Peyer's patch (tissue), 4 donors: ENCODE measurements at regions not wholly inside any gene's neighbourhood (a gene's known extent, or its start where the extent isn't known, plus 50 kb on each side); places are given as distances from the start of the nearest gene placed in this dataset.

Experiments
- DNase-seq, 3 donors: peaks; one replicate each; pipeline ENCODE4 v3.0.0-alpha.2; 2017 to 2019
- H3K27ac ChIP-seq, 4 donors: fragments of 200-600 bp; sonication (generic); one replicate each; pipeline ENCODE4 v1.5.1; 2016 to 2019
- H3K27me3 ChIP-seq, 2 donors: fragments of 200-600 bp; sonication (generic); one replicate each; pipeline ENCODE4 v1.5.1; 2019
- H3K36me3 ChIP-seq, 3 donors: fragments of 200-600 bp; sonication (generic); one replicate each; pipeline ENCODE4 v1.5.1; 2016 to 2019
- H3K4me1 ChIP-seq, 4 donors: fragments of 200-600 bp; sonication (generic); one replicate each; pipeline ENCODE4 v1.5.1; 2016 to 2019
- H3K4me3 ChIP-seq, 4 donors: fragments of 200-600 bp; sonication (generic); 1 replicate in 3 of 4; 2 replicates in 1 of 4; pipeline ENCODE4 v1.5.1; 2016 to 2019; ENCODE audit warnings: mild to moderate bottlenecking in 1 of 4
- H3K9me3 ChIP-seq, 4 donors: fragments of 200-600 bp; sonication (generic); one replicate each; pipeline ENCODE4 v1.5.1; 2016 to 2019; ENCODE audit warnings: mild to moderate bottlenecking in 1 of 4
- POLR2A ChIP-seq, 2 donors: fragments of 450-650 bp; IDR thresholded peaks; one replicate each; pipeline ENCODE4 v1.5.1; 2017; ENCODE audit warnings: antibody characterized with exemption in 2 of 2, mild to moderate bottlenecking in 2 of 2, moderate library complexity in 2 of 2
- TF ChIP-seq, protein P1 (sequence below), 6 experiments: fragments of 450-650 bp in 4 of 6; fragments of 200-600 bp in 2 of 6; sonication (generic) in 1 of 6; IDR thresholded peaks; one replicate each; pipeline ENCODE4 v1.5.1; 2017 to 2019; ENCODE audit warnings: antibody characterized with exemption in 6 of 6, mild to moderate bottlenecking in 3 of 6, moderate library complexity in 1 of 6

DNA sequence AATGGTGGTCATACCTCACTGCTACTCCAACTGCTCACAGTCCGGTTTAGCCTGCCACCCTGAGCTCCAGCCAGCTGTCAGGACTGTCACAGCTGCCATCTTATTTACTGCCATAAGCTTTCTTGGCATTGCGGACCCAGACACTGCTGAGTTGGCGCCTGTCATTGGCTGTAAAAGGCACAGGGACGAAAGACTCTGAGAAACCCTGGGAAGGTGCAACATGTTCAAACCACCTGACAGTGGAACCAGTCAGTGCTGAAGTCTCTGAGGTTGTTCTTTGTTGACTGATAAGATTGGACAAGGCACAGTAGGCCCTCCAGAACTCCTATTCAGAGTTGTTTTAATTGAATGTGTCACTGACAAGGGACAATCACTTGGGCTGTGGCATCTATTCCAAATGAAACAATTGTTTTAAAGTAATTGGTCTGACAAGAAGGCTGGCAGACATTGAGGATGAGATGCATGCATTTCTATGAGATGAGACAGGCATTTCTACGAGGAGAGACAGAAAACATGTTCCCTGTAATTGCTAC, 927.8 kb downstream of the STPG2 start:
- no peak for TF ChIP-seq POLR2A (IDR thresholded peaks at IDR 0.05)
- TF ChIP-seq, protein P1, sequence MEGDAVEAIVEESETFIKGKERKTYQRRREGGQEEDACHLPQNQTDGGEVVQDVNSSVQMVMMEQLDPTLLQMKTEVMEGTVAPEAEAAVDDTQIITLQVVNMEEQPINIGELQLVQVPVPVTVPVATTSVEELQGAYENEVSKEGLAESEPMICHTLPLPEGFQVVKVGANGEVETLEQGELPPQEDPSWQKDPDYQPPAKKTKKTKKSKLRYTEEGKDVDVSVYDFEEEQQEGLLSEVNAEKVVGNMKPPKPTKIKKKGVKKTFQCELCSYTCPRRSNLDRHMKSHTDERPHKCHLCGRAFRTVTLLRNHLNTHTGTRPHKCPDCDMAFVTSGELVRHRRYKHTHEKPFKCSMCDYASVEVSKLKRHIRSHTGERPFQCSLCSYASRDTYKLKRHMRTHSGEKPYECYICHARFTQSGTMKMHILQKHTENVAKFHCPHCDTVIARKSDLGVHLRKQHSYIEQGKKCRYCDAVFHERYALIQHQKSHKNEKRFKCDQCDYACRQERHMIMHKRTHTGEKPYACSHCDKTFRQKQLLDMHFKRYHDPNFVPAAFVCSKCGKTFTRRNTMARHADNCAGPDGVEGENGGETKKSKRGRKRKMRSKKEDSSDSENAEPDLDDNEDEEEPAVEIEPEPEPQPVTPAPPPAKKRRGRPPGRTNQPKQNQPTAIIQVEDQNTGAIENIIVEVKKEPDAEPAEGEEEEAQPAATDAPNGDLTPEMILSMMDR (IDR thresholded peaks at IDR 0.05): no peak
- Histone ChIP-seq H3K4me3 (no peak overlapping the region), H3K9me3 (no peaks in the 10 kb centered on the region)

DNA sequence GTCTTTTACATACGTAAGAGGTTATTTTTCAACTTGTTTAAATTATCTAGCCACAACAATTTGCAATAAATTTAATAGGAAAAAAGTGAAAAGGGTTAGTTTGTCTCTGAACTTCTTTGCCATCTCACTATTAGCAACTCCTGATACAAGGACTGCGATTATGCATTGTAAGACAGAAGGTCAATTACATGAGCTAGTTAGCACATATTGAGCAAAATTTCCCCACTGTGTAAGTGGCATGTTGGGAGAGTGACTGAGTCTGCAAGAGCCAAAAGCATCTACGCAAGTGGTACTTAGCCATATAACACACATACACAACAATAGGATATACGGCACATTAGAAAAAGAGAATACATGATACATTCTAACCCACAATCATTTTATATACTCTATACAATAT, 927.2 kb downstream of the STPG2 start:
- TF ChIP-seq, protein P1 (IDR thresholded peaks at IDR 0.05): no peak
- no peak for TF ChIP-seq POLR2A (IDR thresholded peaks at IDR 0.05)

More for the DNA sequence above, 927.8 kb downstream of the STPG2 start:
- Histone ChIP-seq H3K27me3 (no peaks in the 10 kb centered on the region), H3K36me3 (no peaks in the 10 kb centered on the region), H3K27ac (no peak overlapping the region), H3K4me1 (no peaks in the 10 kb centered on the region)
- DNase-seq: no peak

DNA sequence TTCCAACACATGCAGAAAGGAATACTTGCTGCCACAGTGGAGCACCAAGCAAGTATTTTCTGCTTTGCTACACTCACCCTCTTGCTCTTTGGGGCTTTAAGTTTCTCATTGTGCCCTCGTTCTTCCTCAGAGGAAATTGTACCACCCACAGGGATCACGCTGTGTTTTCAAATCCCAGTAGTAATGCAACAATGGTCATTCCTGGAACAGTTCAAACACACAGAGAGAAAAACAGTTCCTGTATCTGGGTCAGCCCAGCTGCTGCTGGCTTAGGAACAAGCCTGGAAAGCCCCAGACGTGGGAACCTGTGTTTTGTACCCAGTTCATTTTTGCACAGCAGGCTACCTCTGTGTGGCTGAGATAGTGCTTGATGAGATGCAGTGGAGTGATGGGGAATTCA, 907.8 kb downstream of the STPG2 start:
- Histone ChIP-seq H3K27ac (no peak overlapping the region), H3K36me3 (no peaks in the 10 kb centered on the region), H3K9me3 (no peaks in the 10 kb centered on the region), H3K4me1 (no peaks in the 10 kb centered on the region), H3K27me3 (no peaks in the 10 kb centered on the region), H3K4me3 (no peak overlapping the region)
- no peak for DNase-seq
- TF ChIP-seq, protein P1 (IDR thresholded peaks at IDR 0.05): no peak
- TF ChIP-seq POLR2A (IDR thresholded peaks at IDR 0.05): no peak

More for the DNA sequence above, 927.2 kb downstream of the STPG2 start:
- no peaks in the 10 kb centered on the region for H3K9me3 ChIP-seq
- H3K36me3 ChIP-seq: no peaks in the 10 kb centered on the region
- H3K27me3 ChIP-seq: no peaks in the 10 kb centered on the region
- no peaks in the 10 kb centered on the region for H3K4me1 ChIP-seq
- no peak for DNase-seq
- no peak overlapping the region for H3K27ac ChIP-seq
- H3K4me3 ChIP-seq: no peak overlapping the region

DNA sequence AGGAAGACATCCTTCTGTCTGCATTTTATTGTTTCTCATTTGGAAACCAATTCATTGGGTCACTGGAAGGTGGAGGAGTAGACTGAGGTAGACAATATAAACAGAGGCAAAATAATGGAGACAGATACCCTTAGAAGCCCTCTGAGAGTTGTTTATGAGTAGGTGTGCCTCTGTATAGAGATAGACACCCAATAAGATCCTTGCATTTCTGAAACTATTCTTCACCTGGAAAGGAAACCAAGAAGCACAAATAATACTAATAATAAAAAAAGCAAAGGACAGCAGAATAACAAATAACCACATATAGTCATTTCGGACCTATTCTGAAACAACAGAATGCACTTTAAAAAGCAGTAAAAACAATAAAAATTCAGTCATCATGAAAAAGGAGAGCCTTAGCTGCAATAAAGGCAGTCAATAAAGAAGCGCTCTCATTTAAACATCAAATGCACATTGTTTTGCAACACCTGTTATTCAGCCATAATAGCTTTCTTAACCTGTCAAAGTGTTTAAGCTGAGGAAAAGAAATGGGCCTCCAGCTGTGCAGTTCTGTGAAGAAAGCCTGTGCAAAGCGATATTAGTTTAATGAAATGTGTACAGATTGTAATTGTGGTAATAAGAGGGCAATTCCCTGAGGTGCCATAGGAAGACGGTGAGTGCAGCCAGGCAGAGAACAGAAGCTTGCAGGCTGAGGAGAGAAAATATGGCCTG, 904.2 kb downstream of the STPG2 start:
- DNase-seq: no peak
- H3K4me1 ChIP-seq: no peaks in the 10 kb centered on the region
- H3K4me3 ChIP-seq: no peak overlapping the region
- H3K27me3 ChIP-seq: no peaks in the 10 kb centered on the region
- H3K9me3 ChIP-seq: no peaks in the 10 kb centered on the region
- no peaks in the 10 kb centered on the region for H3K36me3 ChIP-seq
- TF ChIP-seq, protein P1 (IDR thresholded peaks at IDR 0.05): no peak
- TF ChIP-seq POLR2A (IDR thresholded peaks at IDR 0.05): no peak
- no peak overlapping the region for H3K27ac ChIP-seq

DNA sequence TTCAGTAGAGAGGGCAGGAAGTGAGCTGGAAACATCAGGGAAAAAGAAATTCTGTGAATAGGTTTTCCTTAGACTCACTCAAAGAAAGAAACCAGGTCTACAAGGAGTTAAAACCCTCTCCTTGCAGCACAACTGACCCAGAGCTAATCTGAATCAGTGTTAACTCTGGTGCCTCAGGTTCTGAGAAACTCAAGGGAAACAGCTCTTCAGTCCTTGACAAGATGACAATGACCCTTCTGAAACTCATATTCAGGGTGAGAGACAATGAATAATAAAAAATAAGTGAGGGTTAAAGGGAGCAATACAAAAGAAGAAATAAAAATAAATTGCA, 903.6 kb downstream of the STPG2 start:
- Histone ChIP-seq H3K4me1 (no peaks in the 10 kb centered on the region), H3K4me3 (no peak overlapping the region), H3K27ac (no peak overlapping the region), H3K36me3 (no peaks in the 10 kb centered on the region), H3K27me3 (no peaks in the 10 kb centered on the region), H3K9me3 (no peaks in the 10 kb centered on the region)
- DNase-seq: no peak
- TF ChIP-seq POLR2A (IDR thresholded peaks at IDR 0.05): no peak
- TF ChIP-seq, protein P1 (IDR thresholded peaks at IDR 0.05): no peak
